Prostate gland (tissue), 2 donors: ENCODE measurements at regions not wholly inside any gene's neighbourhood (a gene's known extent, or its start where the extent isn't known, plus 50 kb on each side); places are given as distances from the start of the nearest gene placed in this dataset.

ENCODE experiments used
- DNase-seq: peaks from one replicate; pipeline ENCODE4 v3.0.0-alpha.2; 2019; ENCODE audit warnings: low spot score
- H3K27ac ChIP-seq, 2 donors: fragments of 200-600 bp; sonication (generic); 2 replicates each; pipeline ENCODE4 v1.5.1; 2017 to 2019
- H3K27me3 ChIP-seq: fragments of 200-600 bp; sonication (generic); replicated peaks from 2 replicates; pipeline ENCODE4 v1.5.1; 2019; ENCODE audit not compliant: insufficient read depth
- H3K36me3 ChIP-seq, 2 donors: fragments of 200-600 bp; sonication (generic); 1 replicate in 1 of 2; 2 replicates in 1 of 2; pipeline versions ENCODE4 v1.5.1 to v1.8.1; 2017 to 2019
- H3K4me1 ChIP-seq: fragments of 200-600 bp; sonication (generic); replicated peaks from 2 replicates; pipeline ENCODE4 v1.5.1; 2019
- H3K4me3 ChIP-seq, 2 donors: fragments of 200-600 bp; sonication (generic); 2 replicates each; pipeline ENCODE4 v1.5.1; 2017 to 2019
- H3K9me3 ChIP-seq: fragments of 200-600 bp; sonication (generic); 2 replicates; pipeline ENCODE4 v1.5.1; 2017
- POLR2A ChIP-seq: fragments of 450-650 bp; IDR thresholded peaks from one replicate; pipeline ENCODE4 v1.6.1; 2016; ENCODE audit warnings: antibody characterized with exemption, mild to moderate bottlenecking
- POLR2AphosphoS5 ChIP-seq: sonication (generic); formaldehyde crosslinking; IDR thresholded peaks from one replicate; pipeline ENCODE4 v1.6.1; 2017; ENCODE audit warnings: antibody characterized with exemption
- WGBS: methylation state at CpG from one replicate; pipeline ENCODE4 v1.1.5; 2018; 5-methylcytosine and 5-hydroxymethylcytosine counted together
- intact Hi-C: fragments of 100-400 bp; cut with DNase I; formaldehyde crosslinking; loops from one replicate; pipeline ENCODE4 v1.14.2; 2022
- TF ChIP-seq, protein P1 (sequence below), 4 experiments: fragments of 200-600 bp in 2 of 4; fragments of 450-650 bp in 2 of 4; sonication (generic) in 2 of 4; IDR thresholded peaks; 1 replicate in 3 of 4; 2 replicates in 1 of 4; pipeline ENCODE4 v1.5.1; 2016 to 2019; ENCODE audit warnings: antibody characterized with exemption in 4 of 4, mild to moderate bottlenecking in 2 of 4, moderate library complexity in 2 of 4

DNA sequence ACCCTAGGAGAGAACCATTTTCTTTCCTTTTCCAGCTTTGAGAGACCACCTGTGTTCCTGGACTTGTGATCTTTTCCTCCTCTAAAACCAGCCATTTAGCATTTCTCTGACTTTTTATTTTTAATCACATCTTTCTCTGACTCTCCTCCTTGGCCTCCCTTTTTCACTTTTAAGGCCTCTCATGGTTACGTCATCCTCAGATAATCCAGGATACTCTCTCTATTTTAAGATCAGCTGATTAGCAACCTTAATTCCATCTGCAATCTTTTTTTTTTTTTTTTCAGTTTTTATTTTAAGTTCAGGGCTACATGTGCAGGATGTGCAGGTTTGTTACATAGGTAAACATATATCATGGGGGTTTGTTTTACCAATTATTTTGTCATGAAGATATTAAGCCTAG is 54.0 kb downstream of the RFPL4B start:
- TF ChIP-seq POLR2A: no peak
- no peak for TF ChIP-seq POLR2AphosphoS5
- TF ChIP-seq, protein P1, sequence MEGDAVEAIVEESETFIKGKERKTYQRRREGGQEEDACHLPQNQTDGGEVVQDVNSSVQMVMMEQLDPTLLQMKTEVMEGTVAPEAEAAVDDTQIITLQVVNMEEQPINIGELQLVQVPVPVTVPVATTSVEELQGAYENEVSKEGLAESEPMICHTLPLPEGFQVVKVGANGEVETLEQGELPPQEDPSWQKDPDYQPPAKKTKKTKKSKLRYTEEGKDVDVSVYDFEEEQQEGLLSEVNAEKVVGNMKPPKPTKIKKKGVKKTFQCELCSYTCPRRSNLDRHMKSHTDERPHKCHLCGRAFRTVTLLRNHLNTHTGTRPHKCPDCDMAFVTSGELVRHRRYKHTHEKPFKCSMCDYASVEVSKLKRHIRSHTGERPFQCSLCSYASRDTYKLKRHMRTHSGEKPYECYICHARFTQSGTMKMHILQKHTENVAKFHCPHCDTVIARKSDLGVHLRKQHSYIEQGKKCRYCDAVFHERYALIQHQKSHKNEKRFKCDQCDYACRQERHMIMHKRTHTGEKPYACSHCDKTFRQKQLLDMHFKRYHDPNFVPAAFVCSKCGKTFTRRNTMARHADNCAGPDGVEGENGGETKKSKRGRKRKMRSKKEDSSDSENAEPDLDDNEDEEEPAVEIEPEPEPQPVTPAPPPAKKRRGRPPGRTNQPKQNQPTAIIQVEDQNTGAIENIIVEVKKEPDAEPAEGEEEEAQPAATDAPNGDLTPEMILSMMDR (IDR thresholded peaks at IDR 0.05): no peak
- Histone ChIP-seq H3K36me3 (no peaks in the 10 kb centered on the region), H3K9me3 (no peaks in the 10 kb centered on the region), H3K27me3 (no peaks in the 10 kb centered on the region), H3K4me3 (no peak overlapping the region), H3K4me1 (no peaks in the 10 kb centered on the region), H3K27ac (no peak overlapping the region)
- no peak for DNase-seq
- 100% methylated on average over 1 of the region's 1 CpG for WGBS
- intact Hi-C loops: no loop called here

DNA sequence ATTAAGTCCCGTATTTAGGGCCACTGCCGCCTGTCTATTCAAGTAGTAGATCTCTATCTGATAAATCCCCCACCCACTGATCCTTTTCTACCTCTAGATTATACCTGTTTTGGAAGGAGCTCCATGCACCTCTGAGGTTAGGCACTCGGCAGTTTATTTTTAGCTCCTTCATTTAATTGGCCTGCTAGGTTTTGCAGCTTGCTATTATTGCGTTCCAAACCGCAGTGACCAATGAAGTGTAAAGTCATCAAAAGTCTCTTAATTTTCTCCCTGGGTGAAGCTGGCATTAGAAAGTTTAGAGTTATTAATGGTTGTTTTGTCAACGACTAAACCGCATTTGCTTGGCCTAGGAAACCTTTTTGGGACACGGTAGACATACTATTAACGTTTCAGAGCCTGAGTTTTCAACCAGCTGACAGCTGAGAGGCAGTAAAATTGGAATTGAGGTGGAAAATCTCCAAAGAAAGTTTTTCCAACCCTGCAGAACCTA is 60.0 kb downstream of the RFPL4B start:
- no peaks in the 10 kb centered on the region for H3K9me3 ChIP-seq
- H3K36me3 ChIP-seq: no peaks in the 10 kb centered on the region
- H3K4me1 ChIP-seq: no peaks in the 10 kb centered on the region
- H3K4me3 ChIP-seq: no peak overlapping the region
- 32% methylated on average over 9 of the region's 9 CpGs for WGBS
- intact Hi-C loops: no loop called here
- TF ChIP-seq, protein P1 (IDR thresholded peaks at IDR 0.05): no peak
- no peak for TF ChIP-seq POLR2AphosphoS5
- no peak for TF ChIP-seq POLR2A
- no peaks in the 10 kb centered on the region for H3K27me3 ChIP-seq
- DNase-seq: no peak
- no peak overlapping the region for H3K27ac ChIP-seq

DNA sequence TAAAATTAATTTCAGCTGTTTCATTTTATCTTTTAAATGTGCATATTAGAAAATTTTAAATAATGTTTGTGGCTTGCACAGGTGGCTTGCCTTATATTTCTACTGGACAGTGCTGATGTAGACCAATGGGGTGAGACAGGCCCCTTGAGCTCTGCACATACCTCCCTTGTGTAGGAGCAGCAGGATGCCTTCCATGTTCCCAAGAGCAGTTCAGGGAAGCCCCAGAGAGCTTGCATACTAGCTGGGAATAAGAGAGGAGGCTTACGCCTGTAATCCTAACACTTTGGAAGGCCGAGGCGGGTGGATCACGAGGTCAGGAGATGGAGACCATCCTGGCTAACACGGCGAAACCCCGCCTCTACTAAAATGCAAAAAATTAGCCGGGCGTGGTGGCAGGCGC is 61.4 kb downstream of the RFPL4B start:
- 98% methylated on average over 10 of the region's 10 CpGs for WGBS
- no peak overlapping the region for H3K27ac ChIP-seq
- no peak overlapping the region for H3K4me3 ChIP-seq
- no peaks in the 10 kb centered on the region for H3K4me1 ChIP-seq
- H3K36me3 ChIP-seq: no peaks in the 10 kb centered on the region
- DNase-seq: no peak
- intact Hi-C loops: no loop called here
- H3K27me3 ChIP-seq: no peaks in the 10 kb centered on the region
- TF ChIP-seq, protein P1 (IDR thresholded peaks at IDR 0.05): no peak
- TF ChIP-seq POLR2A (no peak), POLR2AphosphoS5 (no peak)
- H3K9me3 ChIP-seq: no peaks in the 10 kb centered on the region

DNA sequence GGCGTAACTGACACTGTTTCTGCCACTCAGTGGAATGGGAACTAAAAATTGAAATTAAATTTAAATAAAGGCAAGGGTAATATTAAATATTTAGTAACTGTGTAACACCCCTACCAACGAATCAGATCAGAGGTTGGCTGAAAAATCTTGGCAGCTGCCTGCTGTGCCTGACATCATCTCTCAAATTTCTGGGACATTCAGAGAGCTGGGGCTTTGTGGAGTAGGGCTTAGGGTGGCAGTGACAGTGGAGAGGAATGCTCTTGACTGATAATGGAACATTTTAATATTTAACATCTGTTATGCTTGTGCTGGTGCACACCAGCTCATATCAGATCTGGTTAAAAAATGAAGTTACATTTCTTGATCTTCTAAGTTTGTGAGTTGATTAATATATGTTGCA is 62.2 kb downstream of the RFPL4B start:
- Histone ChIP-seq H3K4me1 (no peaks in the 10 kb centered on the region), H3K9me3 (no peaks in the 10 kb centered on the region), H3K27me3 (no peaks in the 10 kb centered on the region), H3K27ac (no peak overlapping the region), H3K36me3 (no peaks in the 10 kb centered on the region), H3K4me3 (no peak overlapping the region)
- no peak for TF ChIP-seq POLR2AphosphoS5
- no peak for TF ChIP-seq POLR2A
- TF ChIP-seq, protein P1 (IDR thresholded peaks at IDR 0.05): no peak
- no peak for DNase-seq
- WGBS: 63% methylated on average over 2 of the region's 2 CpGs
- intact Hi-C loops: no loop called here

DNA sequence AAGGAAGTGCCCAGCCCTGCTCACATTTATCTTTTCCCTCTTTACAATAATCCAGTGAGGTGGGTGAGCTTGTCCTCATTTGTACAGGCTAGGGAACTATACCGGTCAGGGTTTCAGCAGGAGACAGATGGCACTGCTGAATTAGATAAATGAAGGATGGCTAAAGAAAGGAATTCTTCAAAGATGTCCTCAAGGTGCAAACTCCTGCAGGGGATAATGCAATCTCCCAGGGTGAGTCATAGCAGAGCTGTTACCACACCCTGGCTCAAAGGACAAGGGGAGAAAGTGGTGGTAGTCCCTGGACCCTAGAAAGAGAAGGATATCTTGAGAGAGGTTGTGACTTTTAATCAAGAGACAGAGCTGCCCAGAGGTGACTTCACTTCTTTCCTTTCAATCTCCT is 66.7 kb downstream of the RFPL4B start:
- no peak overlapping the region for H3K4me3 ChIP-seq
- intact Hi-C loops: no loop called here
- H3K4me1 ChIP-seq: no peaks in the 10 kb centered on the region
- no peak for DNase-seq
- H3K36me3 ChIP-seq: no peaks in the 10 kb centered on the region
- 67% methylated on average over 1 of the region's 1 CpG for WGBS
- no peak for TF ChIP-seq POLR2A
- no peak for TF ChIP-seq POLR2AphosphoS5
- TF ChIP-seq, protein P1 (IDR thresholded peaks at IDR 0.05): no peak
- H3K9me3 ChIP-seq: no peaks in the 10 kb centered on the region
- H3K27me3 ChIP-seq: no peaks in the 10 kb centered on the region
- no peak overlapping the region for H3K27ac ChIP-seq
